ENCODE measurements at regions not wholly inside any gene's neighbourhood (a gene's known extent, or its start where the extent isn't known, plus 50 kb on each side); places are given as distances from the start of the nearest gene placed in this dataset.

DNA sequence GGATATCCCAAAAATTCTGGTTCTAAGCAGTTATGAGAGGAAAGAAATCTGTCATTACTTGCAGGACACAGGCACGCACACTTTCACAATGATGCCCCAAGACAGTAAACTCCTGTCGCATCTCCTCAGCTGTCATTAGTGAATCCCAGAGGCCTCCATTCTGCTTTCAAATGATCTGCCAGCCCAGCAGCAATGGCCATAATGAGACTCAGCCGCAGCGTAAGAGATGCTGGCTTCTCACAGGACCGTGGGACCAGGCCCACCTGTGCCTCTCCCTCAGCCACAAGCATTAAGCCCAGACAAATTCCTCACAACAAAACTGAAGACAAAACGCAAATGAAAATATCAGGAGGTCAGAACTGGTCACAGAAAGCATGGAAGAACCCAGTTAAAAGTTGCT, 98.0 kb upstream of the VLDLR start:
- no peak for DNase-seq

DNA sequence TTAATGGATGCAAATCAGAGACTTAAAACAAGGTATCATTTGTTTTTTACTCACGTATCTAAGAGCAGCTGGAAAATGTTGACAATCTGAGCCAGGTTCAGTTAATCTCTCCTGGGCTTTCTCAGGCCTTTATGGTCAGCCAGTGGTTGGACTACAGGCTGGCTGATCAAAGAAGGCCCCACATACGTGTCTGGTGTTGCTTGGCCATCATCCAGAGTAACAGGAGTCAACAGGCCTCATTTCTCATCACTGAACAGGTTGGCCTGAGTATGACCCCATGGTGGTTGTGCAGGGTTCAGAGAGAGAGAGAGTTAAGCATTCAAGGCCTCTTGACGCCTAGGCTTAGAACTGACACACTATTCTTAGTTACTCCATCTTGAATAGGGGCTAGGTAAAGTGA, 97.0 kb upstream of the VLDLR start:
- DNase-seq = no peak

DNA sequence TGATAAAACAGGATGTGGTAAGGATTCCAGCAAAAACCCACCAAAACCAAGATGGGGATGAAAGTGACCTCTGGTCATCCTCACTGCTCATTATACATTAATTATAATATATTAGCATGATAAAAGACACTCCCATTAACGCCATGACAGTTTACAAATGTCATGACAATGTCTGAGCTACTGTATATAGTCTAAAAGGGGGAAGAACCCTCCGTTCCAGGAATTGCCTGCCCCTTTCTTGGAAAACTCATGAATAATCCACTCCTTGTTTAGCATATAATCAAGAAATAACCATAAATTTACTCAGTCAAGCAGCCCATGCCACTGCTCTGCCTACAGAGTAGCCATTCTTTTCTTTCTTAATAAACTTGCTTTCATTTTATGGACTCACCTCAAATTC, 96.4 kb upstream of the VLDLR start:
- DNase-seq = no peak

DNA sequence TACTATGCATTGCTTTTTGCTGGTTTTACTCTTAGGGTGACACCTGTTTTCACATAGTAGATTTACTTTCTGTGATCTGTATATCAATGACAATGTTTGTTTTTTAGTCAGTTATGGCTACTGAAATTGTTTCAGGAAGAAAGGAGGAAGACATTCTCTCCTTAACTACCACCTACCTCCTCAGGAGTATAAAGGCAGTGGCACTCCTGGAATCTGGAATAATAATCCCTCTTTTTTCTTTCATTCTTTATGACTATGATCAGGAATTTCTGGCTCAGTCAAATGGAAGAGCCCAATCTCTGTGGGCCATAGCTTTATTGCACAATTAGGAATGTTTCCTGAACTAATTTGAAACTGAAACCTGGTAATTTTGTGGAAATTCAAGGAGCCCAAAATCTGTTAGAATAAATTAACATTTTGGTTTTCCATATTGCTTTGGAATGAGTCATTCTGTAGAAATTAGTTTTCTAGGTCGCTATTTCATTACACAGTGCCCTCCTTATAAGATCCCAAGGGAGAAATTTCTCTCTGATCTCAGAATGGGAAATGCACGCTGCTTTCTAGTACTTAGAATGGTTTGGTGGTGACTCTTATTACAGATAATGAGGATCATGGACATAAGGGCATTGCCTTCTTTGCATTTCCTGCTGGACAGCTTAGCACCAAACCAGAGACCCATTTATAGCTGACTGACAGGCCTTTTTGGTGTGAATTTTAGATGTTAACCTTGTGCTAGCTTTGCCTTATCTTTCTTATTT, 95.3 kb upstream of the VLDLR start:
- DNase-seq = no peak

DNA sequence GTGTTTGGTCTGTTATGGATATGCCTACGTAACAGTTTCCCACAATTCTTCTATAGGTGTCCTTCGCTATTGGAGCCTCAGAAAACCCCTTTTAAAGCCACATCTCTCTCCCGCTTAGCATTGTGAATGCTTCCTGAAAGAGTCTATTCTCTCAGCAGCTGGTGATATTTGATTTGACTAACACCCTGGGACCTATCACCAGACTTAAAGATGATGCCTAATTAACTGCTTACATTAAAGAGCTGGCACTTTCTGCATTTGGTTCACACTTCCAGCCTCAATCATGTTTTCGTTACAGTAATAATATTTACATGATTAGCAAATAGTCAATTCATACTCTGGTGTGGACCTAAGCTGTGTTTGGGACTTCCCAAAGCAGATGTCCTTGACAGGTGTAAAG, 90.1 kb upstream of the VLDLR start:
- DNase-seq = no peak

DNA sequence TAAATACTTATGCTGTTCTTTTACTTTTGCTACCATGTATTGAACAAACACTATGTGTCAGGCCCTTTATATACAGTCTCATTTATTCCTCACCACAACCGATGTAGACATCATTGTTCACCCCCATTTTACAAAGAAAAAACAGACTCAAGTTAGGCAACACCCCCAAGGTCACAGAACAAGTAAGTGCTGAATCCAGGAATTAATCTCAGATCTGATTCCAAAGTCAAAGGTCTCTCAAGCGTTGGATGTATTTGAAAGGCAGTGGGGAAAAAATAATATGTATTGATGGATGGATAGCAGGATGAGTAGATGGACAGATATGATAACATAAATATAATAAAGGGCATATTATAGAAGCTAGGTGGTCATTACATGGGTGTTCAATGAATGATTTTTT, 85.1 kb upstream of the VLDLR start:
- DNase-seq = no peak

DNA sequence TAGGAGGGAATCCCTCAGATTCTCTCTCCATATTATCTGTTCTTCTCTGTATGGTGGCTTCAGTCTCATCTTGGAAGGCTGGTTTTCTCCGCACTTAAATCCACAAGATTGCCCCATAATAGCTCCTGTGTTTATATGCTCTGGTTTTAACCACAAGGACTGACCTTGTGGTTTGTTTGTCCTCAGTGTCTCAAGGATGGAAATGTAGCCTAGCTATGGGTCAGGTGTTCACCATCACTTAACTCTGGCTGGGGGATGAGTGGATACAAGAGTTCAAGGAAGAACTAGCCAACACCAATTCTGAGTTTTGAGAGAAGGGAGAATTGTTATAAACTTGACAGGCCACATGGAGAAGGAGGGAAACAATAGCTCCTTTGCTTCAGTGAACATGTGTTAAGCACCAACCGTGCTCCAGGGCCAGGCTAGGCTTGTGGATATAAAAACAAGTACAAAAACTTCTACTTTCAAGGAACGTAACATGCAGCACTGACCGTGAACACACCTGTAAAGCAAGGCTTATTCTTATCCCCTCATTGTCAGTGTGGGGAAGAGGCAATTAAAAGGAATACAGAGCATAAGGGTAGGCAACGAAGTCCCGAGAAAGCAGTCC, 75.6 kb upstream of the VLDLR start:
- no peak for DNase-seq

DNA sequence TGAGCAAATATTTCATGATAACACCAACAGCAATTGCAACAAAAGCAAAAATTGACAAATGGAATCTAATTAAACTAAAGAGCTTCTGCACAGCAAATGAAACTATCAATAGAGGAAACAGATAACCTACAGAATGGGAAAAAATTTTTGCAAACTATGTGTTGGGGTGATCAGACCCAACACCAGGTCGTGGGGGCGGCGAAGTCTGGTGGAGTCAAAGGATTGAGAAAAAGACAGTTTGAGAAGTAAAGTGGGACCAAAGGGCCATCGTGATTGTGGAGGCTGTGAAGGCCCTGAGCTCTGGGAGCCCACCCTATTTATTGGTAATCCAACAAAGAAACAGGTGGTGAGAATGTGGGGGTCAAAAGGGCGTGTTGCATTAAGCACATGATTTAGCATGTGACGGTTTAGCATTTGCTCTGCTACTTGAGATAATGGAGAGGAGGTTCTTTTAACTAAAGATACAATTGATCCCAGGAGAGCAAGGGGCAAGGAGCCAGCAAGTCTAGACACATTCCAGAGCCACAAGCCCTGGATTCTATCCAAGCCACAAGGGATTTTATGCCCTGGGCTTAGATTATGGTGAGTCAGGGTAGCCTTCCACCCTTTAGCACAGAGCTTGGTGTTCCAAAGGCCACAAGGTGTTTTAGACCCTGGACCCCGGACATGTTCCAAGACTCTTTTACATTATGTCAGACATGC, 65.5 kb upstream of the VLDLR start:
- DNase-seq = peak; percentile 23

DNA sequence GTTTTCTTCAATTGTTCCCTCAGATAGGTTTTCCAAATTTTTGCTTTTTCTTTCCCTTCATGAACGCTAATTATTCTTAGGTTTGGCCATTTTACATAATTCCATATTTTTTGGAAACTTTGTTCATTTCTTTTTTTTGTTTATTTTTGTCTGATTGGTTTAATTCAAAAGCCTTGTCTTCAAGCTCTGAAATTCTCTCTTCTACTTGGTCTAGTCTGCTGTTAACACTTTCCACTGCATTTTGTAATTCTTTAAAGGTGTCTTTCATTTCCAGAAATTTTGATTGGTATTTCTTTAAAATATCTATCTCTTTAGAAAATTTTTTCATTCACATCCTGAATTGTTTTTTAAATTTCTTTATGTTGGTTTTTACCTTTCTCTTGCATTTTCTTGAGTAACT, 63.9 kb upstream of the VLDLR start:
- DNase-seq = no peak

DNA sequence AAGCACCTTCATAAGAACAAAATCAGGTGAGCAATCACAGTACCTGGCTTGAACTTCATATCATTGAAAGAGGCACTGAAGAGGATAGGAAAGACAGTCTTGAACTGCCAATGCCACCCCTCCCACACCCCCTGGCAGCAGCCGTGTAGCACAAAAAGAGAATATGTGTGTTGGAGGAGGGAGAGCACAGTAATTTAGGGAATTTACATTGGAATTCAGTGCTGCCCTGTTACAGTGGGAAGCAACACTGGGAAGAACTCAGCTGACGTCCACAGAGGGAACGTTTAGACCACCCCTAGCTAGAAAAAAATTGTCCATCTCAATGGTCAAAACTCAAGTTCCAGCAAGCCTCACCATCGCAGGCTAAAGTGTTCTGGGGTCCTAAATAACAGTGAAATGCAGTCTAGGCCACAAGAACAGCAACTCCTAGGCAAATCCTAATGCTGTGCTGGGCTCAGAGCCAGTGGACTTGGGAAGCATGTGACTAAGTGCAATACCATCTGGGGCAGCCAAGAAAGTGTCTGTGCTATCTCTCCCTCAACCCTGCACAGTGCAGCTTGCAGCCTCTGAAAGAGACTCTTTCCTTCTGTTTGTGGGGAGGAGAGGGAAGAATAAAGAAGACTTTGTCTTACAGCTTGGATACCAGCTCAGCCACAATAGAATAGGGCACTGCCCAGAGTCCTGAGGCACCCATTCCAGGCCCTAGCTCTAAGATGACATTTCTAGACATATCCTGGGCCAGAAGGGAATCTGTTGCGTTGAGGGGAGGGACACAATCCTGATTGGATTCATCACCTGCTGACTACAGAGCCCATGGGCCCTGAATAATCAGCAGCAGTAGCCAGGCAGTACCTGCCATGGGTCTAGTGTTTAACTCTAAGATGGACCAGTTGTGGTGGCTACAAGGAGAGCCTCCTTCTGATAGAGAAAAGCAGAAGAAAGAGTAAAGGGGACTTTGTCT, 62.1 kb upstream of the VLDLR start:
- DNase-seq = peak; percentile 5

DNA sequence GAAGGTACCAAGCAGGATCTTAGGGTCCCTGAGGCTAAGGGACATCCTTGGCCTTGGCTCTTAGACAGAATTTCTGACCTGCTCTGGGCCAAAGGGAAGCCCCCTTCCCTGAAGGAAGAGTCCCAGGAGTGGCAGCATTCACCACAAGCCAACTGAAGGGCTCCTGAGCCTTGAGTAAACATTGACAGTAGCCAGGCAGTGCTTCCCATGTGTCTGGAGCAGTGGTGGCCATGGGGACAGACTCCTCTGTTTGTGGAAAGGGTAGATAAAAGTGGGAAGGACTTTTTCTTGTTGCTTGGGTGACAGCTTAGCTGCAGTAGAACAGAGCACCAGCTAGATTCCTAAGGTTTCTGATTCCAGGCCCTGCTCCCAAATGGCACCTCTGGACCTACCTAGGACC, 61.4 kb upstream of the VLDLR start:
- DNase-seq = peak; percentile 57

DNA sequence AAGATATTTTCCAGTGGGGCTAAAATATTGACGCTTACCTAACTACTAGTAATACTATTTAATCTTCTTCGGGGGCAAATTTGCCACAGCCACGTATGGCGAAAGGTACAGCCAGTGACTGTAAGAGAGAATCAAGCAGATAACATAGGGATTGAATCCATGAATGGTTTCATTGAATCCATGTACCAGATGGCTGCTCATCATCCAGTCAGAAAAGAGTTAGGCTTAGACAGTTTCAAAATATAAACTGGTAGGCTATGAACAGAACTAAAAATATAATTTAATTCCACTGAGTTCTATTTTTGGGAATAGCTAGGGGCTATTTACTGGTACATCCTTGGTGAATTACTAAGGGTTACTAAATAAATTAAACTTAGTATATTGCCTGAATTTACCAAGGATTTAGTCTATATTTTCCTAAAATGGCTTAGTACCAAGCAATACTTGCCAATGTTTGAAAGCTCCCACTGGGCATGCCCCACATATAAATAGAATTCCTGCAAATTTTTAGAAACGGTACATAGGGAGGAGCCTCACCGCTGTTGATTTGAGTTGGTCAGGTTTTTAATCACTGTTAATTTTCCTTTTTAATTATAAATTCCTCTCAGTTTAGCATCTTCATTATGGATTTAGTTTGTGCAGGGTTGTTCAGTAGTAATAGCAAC, 55.8 kb upstream of the VLDLR start:
- no peak for DNase-seq

DNA sequence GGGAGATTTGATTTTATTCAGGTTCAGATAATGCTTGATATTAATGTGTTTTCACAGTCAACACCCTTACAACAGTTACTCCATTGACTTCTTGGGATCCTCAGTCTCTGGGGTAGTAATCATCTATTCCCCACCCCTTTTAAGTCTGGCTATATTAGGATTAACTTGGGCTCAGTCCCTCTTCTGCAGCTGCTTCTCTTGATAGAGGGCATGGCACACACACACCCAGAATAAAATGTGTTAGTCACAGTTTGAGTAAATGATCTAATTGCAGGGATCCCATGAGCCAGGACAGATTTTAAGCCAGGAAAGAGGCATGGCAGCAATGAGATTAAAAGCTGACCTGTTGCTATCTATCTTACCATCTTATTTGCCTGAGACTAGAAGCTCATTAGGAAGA, 53.7 kb upstream of the VLDLR start:
- DNase-seq = no peak

DNA sequence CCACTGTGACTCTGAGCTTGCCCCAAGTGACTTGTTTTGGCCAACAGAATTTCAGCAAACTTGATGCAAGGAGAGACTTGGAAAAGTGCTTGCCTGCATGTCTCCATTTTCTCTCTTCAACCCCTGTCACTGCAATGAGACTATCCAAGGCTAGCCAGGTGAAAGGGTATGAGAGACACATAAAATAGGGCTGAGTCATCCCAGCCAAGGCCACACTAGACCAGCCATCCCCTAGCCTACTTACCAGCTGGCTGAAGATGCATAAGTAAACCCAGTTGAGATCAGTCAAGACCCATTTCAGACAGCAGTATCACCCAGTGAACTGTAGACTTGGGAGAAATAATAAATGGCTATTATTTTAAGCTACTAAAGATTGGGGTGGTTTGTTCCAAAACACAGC, 52.9 kb upstream of the VLDLR start:
- DNase-seq = no peak

DNA sequence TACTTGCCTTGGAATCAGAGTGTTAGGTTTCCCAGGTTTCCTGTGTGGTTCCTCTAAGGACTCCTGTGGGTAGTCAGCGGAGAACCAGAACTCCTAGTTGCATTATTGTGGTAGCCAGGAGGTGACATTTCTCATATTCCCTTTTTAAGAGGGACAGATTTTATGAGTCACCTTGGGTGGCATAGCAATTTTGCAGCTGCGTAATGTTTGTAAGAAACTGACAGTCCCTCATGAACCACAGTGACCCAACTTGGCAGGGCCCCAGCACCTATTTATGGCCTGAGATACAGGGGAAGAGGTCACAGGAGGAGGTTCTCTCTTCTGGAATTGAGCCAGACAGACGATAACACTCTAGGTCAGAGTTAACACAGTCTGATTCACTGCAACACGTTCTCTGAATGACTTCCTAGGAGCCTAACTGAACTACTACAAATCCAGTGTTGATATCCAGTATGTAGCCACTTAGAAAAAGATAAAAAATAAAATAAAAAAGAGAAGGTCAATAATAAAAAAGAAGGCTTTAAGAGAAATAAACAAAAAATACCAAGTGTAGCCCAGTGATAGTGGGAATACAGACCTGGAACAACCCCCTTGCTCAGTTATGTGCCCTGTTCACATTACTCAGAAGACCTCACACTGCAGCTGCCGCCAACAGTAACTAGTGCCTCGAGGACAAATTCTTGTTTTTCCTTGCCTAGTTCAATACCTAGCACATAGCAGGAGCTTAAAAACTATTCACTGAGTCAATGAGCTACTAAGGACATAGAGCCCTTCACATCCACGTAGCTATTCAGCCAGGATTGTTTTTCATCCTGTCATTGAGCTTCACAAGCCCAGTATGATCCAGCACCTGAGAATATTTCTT, 50.7 kb upstream of the VLDLR start:
- DNase-seq = peak; percentile 75
